Mucosa of stomach (tissue), 1 donor: ENCODE measurements at regions not wholly inside any gene's neighbourhood (a gene's known extent, or its start where the extent isn't known, plus 50 kb on each side); places are given as distances from the start of the nearest gene placed in this dataset.

Experiments
- H3K27me3 ChIP-seq: one replicate; pipeline ENCODE4 v1.7.0; 2013; ENCODE audit warnings: mild to moderate bottlenecking, low read length; ENCODE audit not compliant: control insufficient read depth, insufficient read depth
- H3K36me3 ChIP-seq: one replicate; pipeline ENCODE4 v1.7.0; 2013; ENCODE audit warnings: low read length; ENCODE audit not compliant: control insufficient read depth, insufficient read depth
- H3K4me1 ChIP-seq: one replicate; pipeline ENCODE4 v1.7.0; 2013; ENCODE audit warnings: mild to moderate bottlenecking, low read length; ENCODE audit not compliant: control insufficient read depth, insufficient read depth
- H3K4me3 ChIP-seq: one replicate; pipeline ENCODE4 v1.7.0; 2013; ENCODE audit warnings: low read length
- H3K9ac ChIP-seq: one replicate; pipeline ENCODE4 v1.7.0; 2013; ENCODE audit warnings: mild to moderate bottlenecking, low read length, moderate library complexity
- H3K9me3 ChIP-seq: one replicate; pipeline ENCODE4 v1.7.0; 2013; ENCODE audit warnings: mild to moderate bottlenecking, low read length, moderate library complexity; ENCODE audit not compliant: control insufficient read depth
- donor health status: Pancreatic carcinoma.

GRCh38 chr2:147378403-147378802 is 466.4 kb upstream of the ACVR2A start:
- no peaks in the 10 kb centered on the region for H3K4me1 ChIP-seq
- no peak overlapping the region for H3K9ac ChIP-seq
- H3K4me3 ChIP-seq: no peak overlapping the region
- H3K9me3 ChIP-seq: no peaks in the 10 kb centered on the region
- H3K27me3 ChIP-seq: no peaks in the 10 kb centered on the region
- no peaks in the 10 kb centered on the region for H3K36me3 ChIP-seq

DNA sequence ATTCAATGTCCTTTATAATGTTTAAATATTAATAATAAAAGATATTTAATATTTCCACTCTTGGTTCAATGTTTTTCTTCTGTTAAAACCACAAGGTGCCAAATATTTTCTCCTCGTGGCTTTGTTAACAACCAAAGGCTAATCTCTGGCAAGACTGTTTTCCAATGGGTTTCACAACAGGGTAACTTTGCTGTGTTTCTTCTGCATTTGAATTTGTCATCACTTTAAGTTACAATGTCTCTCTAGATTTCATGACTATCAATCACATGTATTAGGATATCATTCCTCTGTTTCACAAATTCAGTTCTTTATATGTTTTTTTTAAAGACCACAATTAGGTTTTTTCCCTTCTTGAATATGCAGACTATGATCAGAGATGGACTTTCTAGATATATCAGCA is 469.8 kb upstream of the ACVR2A start:
- no peaks in the 10 kb centered on the region for H3K9me3 ChIP-seq
- no peaks in the 10 kb centered on the region for H3K27me3 ChIP-seq
- no peaks in the 10 kb centered on the region for H3K36me3 ChIP-seq
- H3K4me3 ChIP-seq: no peak overlapping the region
- H3K4me1 ChIP-seq: no peaks in the 10 kb centered on the region
- no peak overlapping the region for H3K9ac ChIP-seq

- Histone ChIP-seq H3K36me3 (no peaks in the 10 kb centered on the region), H3K4me3 (no peak overlapping the region), H3K9me3 (no peaks in the 10 kb centered on the region), H3K27me3 (no peaks in the 10 kb centered on the region), H3K9ac (no peak overlapping the region), H3K4me1 (no peaks in the 10 kb centered on the region)
Observed at GRCh38 chr2:147374423-147374811, 470.4 kb upstream of the ACVR2A start.

DNA sequence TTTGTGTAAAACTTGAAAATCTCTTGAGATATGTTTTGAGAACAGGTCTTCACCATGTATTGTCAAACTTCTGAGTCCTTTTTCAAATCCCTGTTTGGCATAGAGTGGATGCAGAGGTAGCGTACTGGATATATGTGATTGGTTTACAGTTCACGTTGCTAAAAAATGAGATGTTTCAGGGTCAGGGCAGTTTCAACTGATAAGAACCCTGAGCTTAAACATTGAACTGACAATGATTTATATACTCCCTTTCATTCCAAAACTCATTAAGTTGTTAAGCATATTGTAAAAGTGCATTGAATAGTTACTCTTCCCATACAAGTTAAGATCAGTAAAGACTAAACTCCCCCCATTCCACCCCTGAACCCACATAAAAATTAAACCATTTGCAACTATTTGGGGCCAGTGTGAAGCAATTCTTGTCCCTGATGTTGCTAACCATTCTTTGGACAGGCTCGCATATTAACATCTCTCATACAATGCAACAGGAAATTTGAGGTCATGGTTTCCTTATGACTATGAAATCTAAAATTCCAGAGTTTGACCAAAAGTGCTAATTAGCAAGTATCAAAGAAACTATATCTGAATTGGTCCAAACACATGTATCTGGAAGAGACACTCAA is 470.9 kb upstream of the ACVR2A start:
- Histone ChIP-seq H3K4me1 (no peaks in the 10 kb centered on the region), H3K36me3 (no peaks in the 10 kb centered on the region), H3K27me3 (no peaks in the 10 kb centered on the region), H3K9me3 (no peaks in the 10 kb centered on the region), H3K9ac (no peak overlapping the region), H3K4me3 (no peak overlapping the region)

- no peaks in the 10 kb centered on the region for H3K27me3 ChIP-seq
- H3K9ac ChIP-seq: no peak overlapping the region
- H3K9me3 ChIP-seq: no peaks in the 10 kb centered on the region
- H3K4me3 ChIP-seq: no peak overlapping the region
- peaks cover 16% of the 10 kb centered on the region for H3K4me1 ChIP-seq
- no peaks in the 10 kb centered on the region for H3K36me3 ChIP-seq
Observed at GRCh38 chr2:147368306-147368705, 476.5 kb upstream of the ACVR2A start.

DNA sequence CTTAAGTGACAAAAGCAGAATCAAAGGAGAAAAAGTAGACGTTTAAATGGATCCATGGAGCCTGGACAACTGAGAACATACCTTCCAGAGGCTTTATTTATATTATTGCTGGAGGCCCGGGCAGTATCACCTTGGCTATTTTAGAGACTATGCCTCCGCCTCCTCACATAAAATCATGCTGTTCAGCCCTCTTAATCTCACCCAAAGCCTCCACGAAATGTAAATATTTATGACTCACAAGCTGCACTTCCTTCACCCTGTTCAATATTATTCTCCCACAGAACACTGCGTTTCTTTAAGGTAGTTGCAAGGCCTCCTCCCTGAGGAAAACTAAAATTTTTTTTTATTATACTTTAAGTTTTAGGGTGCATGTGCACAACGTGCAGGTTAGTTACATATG is 478.6 kb upstream of the ACVR2A start:
- Histone ChIP-seq H3K9ac (no peak overlapping the region), H3K4me1 (peaks cover 16% of the 10 kb centered on the region), H3K9me3 (no peaks in the 10 kb centered on the region), H3K36me3 (no peaks in the 10 kb centered on the region), H3K4me3 (no peak overlapping the region), H3K27me3 (no peaks in the 10 kb centered on the region)

DNA sequence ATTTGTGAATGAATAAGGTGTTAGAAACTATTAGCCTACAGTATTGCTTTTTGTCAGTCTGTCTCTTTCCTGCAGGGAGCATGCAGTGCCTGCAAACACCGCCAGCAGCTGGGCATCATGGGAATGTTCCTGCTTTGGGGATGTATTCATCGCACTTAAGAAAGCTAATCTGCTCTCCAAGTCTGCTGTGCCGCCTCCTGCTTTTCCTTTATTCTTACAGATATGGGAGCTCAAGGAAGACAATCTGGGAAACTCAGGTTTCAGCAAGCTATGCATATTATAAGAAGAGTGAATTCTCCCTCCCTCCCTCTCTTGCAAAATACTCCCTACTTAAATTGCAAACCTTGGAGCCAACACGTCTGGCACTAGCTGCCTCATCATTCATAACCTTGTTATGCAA is 479.2 kb upstream of the ACVR2A start:
- Histone ChIP-seq H3K4me3 (no peak overlapping the region), H3K36me3 (no peaks in the 10 kb centered on the region), H3K27me3 (no peaks in the 10 kb centered on the region)

DNA sequence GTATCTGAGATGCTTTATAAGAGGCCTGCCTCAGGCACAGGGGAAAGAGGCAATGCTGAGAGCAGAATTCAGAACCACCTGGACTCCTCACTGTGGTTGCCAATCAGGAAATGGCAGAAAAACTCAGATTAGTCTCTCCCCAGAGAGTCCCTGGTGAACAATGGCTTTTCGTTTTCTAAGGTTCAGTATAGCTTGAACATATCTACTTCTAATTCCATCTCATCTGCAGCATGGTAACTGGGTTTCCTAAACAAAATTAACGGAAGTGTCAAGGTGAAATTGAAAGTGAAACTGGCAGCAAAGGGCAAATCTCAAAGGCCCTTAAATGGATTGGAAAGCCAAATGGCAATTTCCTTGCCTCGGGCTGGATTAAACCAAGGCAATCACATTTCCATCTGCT is 480.2 kb upstream of the ACVR2A start:
- H3K9ac ChIP-seq: no peak overlapping the region
- H3K9me3 ChIP-seq: no peaks in the 10 kb centered on the region
- H3K4me3 ChIP-seq: no peak overlapping the region
- H3K4me1 ChIP-seq: peaks cover 16% of the 10 kb centered on the region
- no peaks in the 10 kb centered on the region for H3K27me3 ChIP-seq
- H3K36me3 ChIP-seq: no peaks in the 10 kb centered on the region

More for the DNA sequence above, 479.2 kb upstream of the ACVR2A start:
- Histone ChIP-seq H3K9ac (no peak overlapping the region), H3K4me1 (peaks cover 16% of the 10 kb centered on the region), H3K9me3 (no peaks in the 10 kb centered on the region)

- H3K36me3 ChIP-seq: no peaks in the 10 kb centered on the region
- no peaks in the 10 kb centered on the region for H3K9me3 ChIP-seq
- no peak overlapping the region for H3K4me3 ChIP-seq
- no peak overlapping the region for H3K9ac ChIP-seq
- H3K4me1 ChIP-seq: peaks cover 16% of the 10 kb centered on the region
- no peaks in the 10 kb centered on the region for H3K27me3 ChIP-seq
Observed at GRCh38 chr2:147363181-147363580, 481.6 kb upstream of the ACVR2A start.

- Histone ChIP-seq H3K27me3 (no peaks in the 10 kb centered on the region), H3K9ac (no peak overlapping the region), H3K4me1 (no peaks in the 10 kb centered on the region), H3K4me3 (no peak overlapping the region), H3K36me3 (no peaks in the 10 kb centered on the region), H3K9me3 (no peaks in the 10 kb centered on the region)
Observed at GRCh38 chr2:147358375-147358774, 486.5 kb upstream of the ACVR2A start.

DNA sequence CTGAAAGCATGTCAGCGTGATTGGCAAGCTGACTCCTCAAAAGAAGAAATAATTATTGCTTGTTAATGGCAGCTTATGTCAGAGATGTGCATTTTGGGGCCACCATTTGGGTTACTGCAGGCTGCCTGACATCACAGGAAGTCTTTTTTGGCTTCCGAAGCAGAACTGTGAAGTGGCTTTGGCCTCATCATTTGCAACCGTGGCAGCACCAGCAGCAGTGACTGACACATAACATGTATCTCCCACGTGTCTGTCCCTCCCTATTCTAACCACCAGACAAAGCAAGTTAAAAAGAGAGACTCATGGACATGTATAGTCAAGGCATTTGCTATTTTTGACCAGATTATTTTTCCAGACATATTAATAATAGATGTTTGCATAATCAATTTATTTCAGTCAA is 488.7 kb upstream of the ACVR2A start:
- no peaks in the 10 kb centered on the region for H3K4me1 ChIP-seq
- no peaks in the 10 kb centered on the region for H3K9me3 ChIP-seq
- H3K27me3 ChIP-seq: no peaks in the 10 kb centered on the region
- no peaks in the 10 kb centered on the region for H3K36me3 ChIP-seq
- no peak overlapping the region for H3K9ac ChIP-seq
- no peak overlapping the region for H3K4me3 ChIP-seq

- no peaks in the 10 kb centered on the region for H3K27me3 ChIP-seq
- H3K9ac ChIP-seq: no peak overlapping the region
- H3K4me1 ChIP-seq: no peaks in the 10 kb centered on the region
- H3K9me3 ChIP-seq: no peaks in the 10 kb centered on the region
- no peaks in the 10 kb centered on the region for H3K36me3 ChIP-seq
- no peak overlapping the region for H3K4me3 ChIP-seq
Observed at GRCh38 chr2:147355706-147356105, 489.1 kb upstream of the ACVR2A start.

DNA sequence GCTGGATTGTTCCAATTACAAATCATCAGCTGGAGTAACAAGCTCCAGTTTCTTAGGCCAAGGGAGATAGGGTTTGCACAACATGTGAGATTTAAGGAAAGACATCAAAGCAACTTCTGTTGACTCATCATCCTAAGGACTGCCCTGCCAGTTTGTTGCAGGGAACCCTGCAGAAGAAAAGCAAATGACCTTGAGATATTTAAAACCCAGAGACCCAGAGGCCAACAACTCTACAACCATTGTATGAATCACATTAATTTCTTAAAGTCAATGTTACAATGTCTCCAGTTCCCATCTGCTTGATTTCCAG is 491.8 kb upstream of the ACVR2A start:
- Histone ChIP-seq H3K9me3 (no peaks in the 10 kb centered on the region), H3K4me1 (no peaks in the 10 kb centered on the region), H3K9ac (no peak overlapping the region), H3K27me3 (no peaks in the 10 kb centered on the region), H3K36me3 (no peaks in the 10 kb centered on the region), H3K4me3 (no peak overlapping the region)
